ENCODE measurements at regions not wholly inside any gene's neighbourhood (a gene's known extent, or its start where the extent isn't known, plus 50 kb on each side); places are given as distances from the start of the nearest gene placed in this dataset.
"Not testable (repeated sequence)": the region's sequence is repeated elsewhere in the genome, so short reads cannot be mapped to it uniquely, and the experiment has no call there.

DNA sequence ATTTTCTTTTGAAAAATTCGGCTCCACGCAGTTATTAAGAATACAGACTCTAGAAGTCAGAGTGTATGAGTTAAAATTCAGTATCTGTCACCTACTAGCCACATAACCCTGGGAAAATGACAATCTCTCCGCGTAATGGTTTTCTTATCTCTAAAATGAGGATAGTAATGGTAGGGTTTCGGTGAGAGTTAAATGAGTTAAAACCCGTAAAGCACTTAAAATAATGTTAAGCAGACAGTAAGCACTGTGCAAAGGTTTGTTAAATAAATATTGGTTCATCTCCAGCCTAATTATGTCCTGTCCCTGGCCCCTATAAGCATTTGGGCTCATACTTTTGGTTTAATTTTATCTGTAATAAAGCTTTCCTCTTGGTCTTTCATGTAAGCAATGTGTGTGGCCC, 350.8 kb upstream of the GRIA3 start:
- no peak for DNase-seq

DNA sequence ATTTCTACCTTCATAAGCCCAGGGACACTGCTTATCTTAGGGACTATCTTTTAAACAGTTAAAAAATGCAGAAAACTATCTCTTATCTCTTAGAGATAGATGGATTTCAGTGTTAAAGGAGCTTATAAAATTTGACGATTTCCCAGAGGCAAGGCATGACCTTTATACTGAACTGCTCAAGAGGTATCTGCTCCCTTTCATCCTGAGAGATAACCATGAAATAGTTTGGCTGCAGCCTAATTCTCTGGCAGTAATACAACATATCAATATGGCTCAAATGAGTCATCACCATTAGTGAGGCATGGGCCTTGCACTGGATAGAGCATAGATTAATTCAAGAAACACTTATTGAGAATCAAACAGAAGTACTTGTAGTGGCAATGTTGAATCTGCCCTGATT, 348.2 kb upstream of the GRIA3 start:
- no peak for DNase-seq

DNA sequence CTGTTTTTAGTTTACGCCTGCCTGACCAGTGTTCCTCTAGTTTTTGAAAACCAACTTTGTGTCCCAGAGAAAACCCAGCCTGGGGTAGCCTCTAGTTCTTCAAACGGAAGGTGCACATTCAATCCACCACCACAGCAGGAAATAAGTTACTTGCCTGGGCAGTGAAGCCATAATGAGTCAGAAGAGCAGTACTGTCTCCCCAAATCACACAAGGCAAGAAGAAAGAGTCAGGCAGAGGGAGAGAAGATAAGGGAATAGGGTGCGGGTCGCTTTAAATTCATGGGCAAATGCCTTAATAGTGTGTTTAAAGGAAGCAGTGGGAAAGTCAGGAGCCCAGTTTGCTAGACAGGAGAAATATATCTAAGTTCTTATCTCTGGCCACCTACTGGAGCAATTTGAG, 333.8 kb upstream of the GRIA3 start:
- peak; percentile 8 for DNase-seq

DNA sequence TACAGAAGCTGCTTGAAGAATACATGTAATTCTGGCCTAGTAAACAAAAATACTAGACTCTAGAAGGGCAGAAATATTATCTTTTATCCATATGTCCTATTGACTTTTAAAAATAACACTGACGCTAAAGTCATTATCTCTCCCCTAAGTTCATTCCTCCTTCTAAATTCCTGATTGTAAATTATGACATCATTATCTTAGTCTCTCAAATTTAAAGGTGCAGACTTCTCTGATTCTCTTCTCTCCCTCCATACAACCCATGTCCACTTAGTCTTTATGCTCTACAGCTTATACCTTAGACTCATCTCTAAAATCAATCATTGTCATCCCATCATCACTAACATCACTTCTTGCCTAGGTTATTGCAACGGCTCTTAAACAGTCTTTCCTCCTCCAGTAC, 327.9 kb upstream of the GRIA3 start:
- DNase-seq: no peak

GRCh38 chrX:122857734-122858133, 326.3 kb upstream of the GRIA3 start:
- no peak for DNase-seq

DNA sequence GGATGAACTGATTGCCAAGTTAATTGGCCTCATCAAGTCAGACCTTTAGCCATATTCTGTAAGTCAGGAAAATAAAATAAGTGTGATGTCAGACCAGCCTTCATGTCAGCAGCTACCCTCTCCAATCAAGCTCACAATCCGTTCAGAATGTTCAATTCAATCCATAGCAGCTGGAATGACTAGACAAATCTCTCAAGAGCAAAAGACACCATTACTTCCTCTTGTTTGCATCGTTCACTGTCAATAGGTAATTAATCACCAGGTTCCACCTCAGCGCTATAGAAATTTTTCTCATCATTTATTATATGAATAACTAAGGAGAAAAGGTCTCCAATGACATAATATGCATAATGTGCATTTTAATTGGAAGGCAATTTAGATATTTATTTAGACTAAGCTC, 321.0 kb upstream of the GRIA3 start:
- no peak for DNase-seq

GRCh38 chrX:122866532-122866931, 317.5 kb upstream of the GRIA3 start:
- no peak for DNase-seq

- no peak for DNase-seq
Observed at GRCh38 chrX:122868631-122869030, 315.4 kb upstream of the GRIA3 start.

DNA sequence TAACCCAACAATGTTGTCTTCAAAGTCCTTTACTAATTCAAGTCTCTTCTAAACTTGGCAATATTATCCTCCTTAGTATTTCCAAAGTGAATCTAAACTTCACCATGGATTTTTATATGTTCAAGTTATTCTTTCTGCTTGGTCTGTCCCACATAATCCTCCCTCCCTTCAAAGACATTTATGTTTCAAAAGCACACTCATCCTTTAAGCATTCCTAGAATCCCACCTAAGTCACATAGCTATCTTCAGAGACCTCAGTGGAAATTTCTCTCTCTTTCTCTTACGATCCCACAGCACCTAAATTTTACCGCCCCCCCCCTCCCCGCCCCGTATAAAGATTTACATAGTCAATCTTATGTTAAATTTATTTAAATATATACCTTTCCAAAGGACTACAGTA, 314.9 kb upstream of the GRIA3 start:
- no peak for DNase-seq

DNA sequence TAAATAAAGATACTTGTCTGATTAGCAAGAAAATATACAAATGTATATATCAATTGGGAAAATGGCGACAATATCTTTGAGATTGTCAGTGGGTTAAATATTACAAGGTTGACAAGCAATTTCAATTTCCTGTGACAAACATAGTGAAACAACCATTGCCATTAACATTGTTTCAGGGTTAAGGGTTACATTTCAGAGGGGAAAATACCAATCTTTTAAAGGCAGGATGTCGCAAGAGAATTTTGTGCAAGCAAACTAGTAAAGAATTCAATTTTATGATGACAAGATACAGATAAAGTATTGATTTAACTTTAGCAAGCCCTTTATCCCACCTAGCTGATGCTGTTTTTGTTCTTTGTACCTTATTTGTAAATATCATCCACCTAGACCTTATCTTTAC, 305.8 kb upstream of the GRIA3 start:
- no peak for DNase-seq

DNA sequence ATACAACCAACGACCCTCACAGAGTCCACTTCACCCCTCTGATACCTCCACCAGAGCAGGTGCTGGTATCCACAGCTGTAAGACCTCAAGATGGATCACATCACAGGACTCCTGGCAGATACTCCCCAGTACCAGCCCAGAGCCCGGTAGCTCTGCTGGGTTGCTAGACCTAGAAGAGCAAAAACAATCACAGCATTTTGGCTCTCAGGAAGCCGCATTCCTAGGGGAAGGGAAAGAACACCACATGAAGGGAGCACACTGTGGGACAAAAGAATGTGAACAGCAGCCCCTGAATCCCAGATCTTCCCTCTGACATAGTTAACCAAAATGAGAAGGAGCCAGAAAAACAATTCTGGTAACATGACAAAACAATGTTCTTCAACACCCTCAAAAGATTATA, 303.1 kb upstream of the GRIA3 start:
- no peak for DNase-seq

DNA sequence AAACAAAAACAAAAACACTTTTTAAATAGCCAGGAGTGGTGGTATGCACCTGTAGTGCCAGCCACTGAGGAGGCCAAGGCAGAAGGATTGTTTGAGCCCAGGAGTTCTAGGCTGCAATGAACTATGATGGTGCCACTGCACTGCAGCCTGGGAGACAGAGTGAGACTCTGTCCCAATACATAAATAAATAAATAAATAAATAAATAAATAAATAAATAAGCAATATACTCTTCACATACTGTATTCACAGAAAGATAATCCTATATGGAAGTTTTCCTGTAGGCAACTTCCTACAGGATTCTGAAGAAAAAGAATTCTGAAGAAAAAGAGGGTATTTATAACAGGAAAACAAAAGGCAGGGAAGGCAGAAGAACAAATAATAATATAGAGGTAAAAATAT, 293.3 kb upstream of the GRIA3 start:
- DNase-seq: no peak

DNA sequence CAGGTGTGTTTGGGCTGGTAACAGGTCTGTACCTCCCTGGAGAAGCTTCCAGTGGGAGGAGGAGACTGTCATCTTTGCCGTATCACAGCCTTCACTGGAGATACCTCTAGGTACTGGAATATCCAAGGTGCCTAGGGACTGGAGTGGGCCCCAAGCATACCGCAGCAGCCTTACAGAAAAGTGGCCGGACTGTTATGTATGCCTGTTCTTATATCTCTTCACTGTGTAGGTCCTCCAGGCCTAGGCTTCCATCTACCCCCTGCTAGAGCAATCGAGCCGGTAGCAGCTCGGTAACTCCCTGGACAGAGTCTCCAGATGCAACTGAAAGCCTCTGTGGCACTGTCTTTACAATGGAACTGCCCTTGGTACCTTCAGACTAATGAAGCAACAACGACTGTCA, 277.4 kb upstream of the GRIA3 start:
- no peak for DNase-seq

DNA sequence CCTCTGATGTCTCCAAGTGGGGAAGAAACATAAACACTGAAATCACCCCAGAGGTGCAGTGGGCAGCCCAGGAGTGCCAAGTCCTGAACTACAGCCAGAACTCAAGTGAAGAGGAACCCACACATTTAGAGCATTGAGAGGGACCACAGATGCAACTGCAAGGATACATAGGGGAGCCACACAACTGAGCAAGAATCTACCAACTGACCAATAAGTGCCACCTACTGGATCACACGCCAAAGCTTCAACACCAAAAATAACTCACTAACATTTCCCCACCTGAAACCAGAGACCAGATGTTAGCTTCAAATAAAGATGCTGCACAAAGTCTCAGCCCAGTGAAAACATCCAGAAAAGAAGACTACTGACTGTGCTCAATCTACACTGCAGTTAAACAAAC, 276.7 kb upstream of the GRIA3 start:
- DNase-seq: no peak

DNA sequence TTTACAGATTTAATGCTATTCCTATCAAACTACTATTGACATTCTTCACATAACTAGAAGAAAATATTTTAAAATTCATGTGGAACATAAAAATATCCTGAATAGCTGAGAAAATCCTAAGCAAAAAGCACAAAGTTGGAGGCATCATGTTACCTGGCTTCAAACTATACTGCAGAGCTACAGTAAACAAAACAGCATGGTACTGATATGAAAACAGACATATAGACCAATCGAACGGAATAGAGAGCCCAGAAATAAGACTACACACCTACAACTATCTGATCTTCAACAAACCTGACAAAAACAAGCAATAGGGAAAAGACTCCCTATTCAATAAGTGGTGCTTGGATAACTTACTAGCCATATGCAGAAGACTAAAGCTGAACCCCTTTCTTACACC, 273.4 kb upstream of the GRIA3 start:
- no peak for DNase-seq

- DNase-seq: no peak
Observed at GRCh38 chrX:122913134-122913533, 270.9 kb upstream of the GRIA3 start.

- no peak for DNase-seq
Observed at GRCh38 chrX:122913764-122914163, 270.3 kb upstream of the GRIA3 start.

GRCh38 chrX:122914256-122914655, 269.8 kb upstream of the GRIA3 start:
- DNase-seq: no peak

DNA sequence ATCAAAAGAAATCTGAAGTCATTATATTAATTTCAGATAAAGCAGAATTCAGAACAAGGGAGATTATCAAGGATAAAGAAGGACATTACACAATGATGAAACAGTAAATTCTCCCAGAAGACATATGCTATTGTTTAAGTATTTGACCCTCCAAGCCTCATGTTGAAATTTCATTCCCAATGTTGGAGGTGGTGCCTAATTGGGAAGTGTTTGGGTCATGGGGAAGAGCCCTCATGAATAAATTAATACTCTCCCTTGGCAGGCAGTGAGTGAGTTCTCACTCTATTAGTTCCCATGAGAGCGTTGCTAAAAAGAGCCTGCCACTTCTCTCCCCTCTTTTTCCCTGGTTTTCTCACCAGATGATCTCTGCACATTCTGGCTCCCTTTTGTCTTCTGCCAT, 249.9 kb upstream of the GRIA3 start:
- DNase-seq: no peak

- no peak for DNase-seq
Observed at GRCh38 chrX:122940199-122940598, 243.9 kb upstream of the GRIA3 start.

DNA sequence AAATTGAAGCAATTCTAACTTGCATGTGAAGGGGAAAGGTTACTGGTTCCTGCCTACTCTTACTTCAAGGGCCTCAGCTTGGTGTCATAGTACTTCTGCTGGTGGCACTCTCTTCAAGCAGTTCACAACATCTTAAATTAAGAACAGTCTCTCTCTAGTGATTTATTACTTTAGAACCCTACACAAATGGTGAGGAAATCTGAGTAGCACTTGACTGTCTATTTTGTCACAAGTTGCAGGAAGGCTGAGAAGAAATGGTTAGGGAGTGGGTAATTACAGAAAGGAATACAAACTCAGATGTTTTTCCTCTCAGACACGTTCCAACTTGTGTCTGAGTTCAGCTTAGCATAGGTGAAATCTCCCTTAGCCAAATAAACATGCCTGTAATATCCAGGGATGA, 242.3 kb upstream of the GRIA3 start:
- no peak for DNase-seq

- no peak for DNase-seq
Observed at GRCh38 chrX:122943918-122944317, 240.2 kb upstream of the GRIA3 start.

GRCh38 chrX:122945328-122945727, 238.8 kb upstream of the GRIA3 start:
- no peak for DNase-seq

GRCh38 chrX:122972604-122973003, 211.5 kb upstream of the GRIA3 start:
- DNase-seq: no peak

DNA sequence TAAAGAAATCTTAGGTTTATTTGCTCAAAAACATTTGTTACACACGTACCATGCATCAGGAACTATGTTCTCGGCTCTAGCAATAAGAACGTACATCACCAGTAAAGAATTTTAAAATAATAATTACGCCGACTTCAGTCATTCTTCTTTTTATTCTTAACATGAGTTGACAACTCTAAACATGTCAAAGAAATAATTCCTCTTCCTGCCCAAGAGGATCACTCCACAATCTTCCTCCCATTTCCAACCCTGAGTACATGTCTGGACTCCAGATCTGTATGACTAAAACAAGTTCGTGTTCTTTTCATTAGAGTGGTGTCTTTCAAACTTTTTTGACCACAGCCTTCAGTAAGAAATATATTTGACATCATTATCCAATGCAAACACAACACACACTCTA, 201.6 kb upstream of the GRIA3 start:
- DNase-seq: no peak

DNA sequence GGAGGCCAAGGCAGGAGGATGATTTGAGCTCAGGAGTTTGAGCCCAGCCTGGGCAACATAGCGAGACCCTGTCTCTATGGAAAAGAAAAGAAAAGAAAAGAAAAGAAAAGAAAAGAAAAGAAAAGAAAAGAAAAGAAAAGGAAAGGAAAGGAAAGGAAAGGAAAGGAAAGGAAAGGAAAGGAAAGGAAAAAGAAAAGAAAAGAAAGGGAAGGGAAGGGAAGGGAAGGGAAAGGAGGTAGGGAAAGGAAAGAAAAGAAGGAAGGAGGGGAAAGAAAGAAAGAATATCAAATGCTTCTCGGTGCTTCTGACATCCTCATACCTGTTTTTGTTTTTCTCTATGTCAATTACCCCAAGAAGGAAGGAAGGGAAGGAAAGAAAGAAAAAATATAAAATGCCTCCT, 181.2 kb upstream of the GRIA3 start:
- DNase-seq: not testable (repeated sequence)
